MCF 10A (cell line): ENCODE measurements at regions not wholly inside any gene's neighbourhood (a gene's known extent, or its start where the extent isn't known, plus 50 kb on each side); places are given as distances from the start of the nearest gene placed in this dataset.

Experiments used
- BruUV-seq: library from RNA; stranded (reverse); fragments of 400-500 nt; replicated peaks from 2 replicates; lab custom pipeline; 2021; lab: Mats Ljungman, UMichigan
- CTCF ChIA-PET: fragments of 300-600 bp; sonication (Branson Sonifier 250); formaldehyde crosslinking; extraction: SDS; loops from one replicate; lab custom pipeline; 2021; ENCODE audit warnings: antibody characterized with exemption, inconsistent platforms; lab: Yijun Ruan, JAX
- POLR2A ChIA-PET: fragments of 300-600, 350-650 bp; sonication (Branson Sonifier 250); formaldehyde crosslinking; extraction: SDS; loops from one replicate; lab custom pipeline; 2020; ENCODE audit warnings: antibody characterized with exemption, inconsistent platforms; lab: Yijun Ruan, JAX
- DNase-seq: peaks from one replicate; pipeline ENCODE4 v3.0.0-alpha.2; 2018; ENCODE audit not compliant: unreplicated experiment
- H3K27ac Mint-ChIP-seq: one replicate; pipeline ENCODE4 v1.8.0; 2022; ENCODE audit warnings: mild to moderate bottlenecking, low read depth, mixed read lengths; ENCODE audit not compliant: unreplicated experiment
- H3K27me3 Mint-ChIP-seq: one replicate; pipeline ENCODE4 v1.8.0; 2022; ENCODE audit warnings: mixed read lengths; ENCODE audit not compliant: insufficient read depth, unreplicated experiment
- H3K36me3 Mint-ChIP-seq: one replicate; pipeline ENCODE4 v1.8.0; 2022; ENCODE audit warnings: mild to moderate bottlenecking, moderate library complexity, mixed read lengths; ENCODE audit not compliant: insufficient read depth, unreplicated experiment
- H3K4me1 Mint-ChIP-seq: one replicate; pipeline ENCODE4 v1.8.0; 2022; ENCODE audit warnings: mixed read lengths; ENCODE audit not compliant: insufficient read depth, unreplicated experiment
- H3K4me3 Mint-ChIP-seq: one replicate; pipeline ENCODE4 v1.8.0; 2022; ENCODE audit warnings: mild to moderate bottlenecking, moderate library complexity, mixed read lengths; ENCODE audit not compliant: unreplicated experiment
- H3K9me3 Mint-ChIP-seq: one replicate; pipeline ENCODE4 v1.8.0; 2022; ENCODE audit warnings: mixed read lengths; ENCODE audit not compliant: unreplicated experiment
- CTCF ChIP-seq: fragments of 200-600 bp; IDR thresholded peaks from one replicate; pipeline ENCODE4 v1.8.0; 2022; ENCODE audit warnings: antibody characterized with exemption, mild to moderate bottlenecking; ENCODE audit not compliant: unreplicated experiment
- intact Hi-C: fragments of 100-400 bp; cut with micrococcal nuclease; formaldehyde crosslinking; loops from 2 replicates; pipeline ENCODE4 v1.14.1; 2022

DNA sequence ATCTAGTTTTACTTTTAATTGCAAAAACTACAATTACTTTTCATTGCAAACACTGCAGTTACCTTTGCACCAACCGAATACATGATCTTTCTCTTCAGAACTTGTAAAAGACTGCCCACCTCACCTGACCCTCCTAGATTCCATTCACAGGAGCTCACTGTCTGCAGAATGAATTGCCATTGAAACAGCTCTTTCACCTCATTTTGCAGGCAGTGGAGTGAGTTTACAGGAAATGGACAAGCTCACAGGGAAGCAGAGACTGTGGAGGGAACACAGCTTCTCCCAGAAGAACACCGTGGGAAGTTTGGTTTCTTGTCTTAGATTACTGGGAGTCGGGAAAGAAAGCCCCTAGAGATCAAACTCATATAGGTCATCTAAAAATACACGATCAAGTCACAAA is 439.7 kb upstream of the RBFOX1 start:
- intact Hi-C loops, result no loop called here
- ChIA-PET POLR2A (no interaction called here), CTCF (interaction anchor here (0.6 kb wide), 1 partner anchor 867 kb away, joined by 3 read pairs; no protein-coding TSS in a partner anchor)
- no peak overlapping the region for H3K4me3 Mint-ChIP-seq
- H3K36me3 Mint-ChIP-seq, result no peaks in the 10 kb centered on the region
- BruUV-seq, result no TSS peak
- H3K27ac Mint-ChIP-seq, result no peak overlapping the region
- DNase-seq, result no peak
- peaks cover 49% of the 10 kb centered on the region for H3K9me3 Mint-ChIP-seq
- no peak for TF ChIP-seq CTCF
- no peaks in the 10 kb centered on the region for H3K27me3 Mint-ChIP-seq
- H3K4me1 Mint-ChIP-seq, result no peaks in the 10 kb centered on the region

DNA sequence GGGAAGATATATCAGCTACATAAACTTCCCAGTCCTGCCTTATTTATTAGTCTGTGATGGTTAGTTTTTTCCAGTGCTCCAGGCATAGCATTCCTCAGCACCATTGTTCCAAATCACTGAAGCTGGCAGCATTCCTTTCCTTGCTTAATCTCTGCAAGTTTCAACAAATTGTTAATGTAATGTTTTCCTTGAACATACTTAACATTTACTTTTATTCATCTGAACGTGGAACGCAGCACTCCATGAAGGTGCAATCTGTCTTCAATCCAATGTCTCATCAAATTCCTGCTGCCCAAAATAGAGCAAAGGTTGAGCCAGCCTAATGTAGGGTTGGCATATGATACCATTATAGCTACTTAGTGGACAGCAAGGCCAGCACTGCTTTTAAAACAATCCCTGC is 441.1 kb upstream of the RBFOX1 start:
- no TSS peak for BruUV-seq
- CTCF ChIA-PET, result no interaction called here
- peaks cover 51% of the 10 kb centered on the region for H3K9me3 Mint-ChIP-seq
- no peaks in the 10 kb centered on the region for H3K27me3 Mint-ChIP-seq
- intact Hi-C loops, result no loop called here
- DNase-seq, result no peak
- no peaks in the 10 kb centered on the region for H3K4me1 Mint-ChIP-seq
- POLR2A ChIA-PET, result no interaction called here
- H3K36me3 Mint-ChIP-seq, result no peaks in the 10 kb centered on the region
- H3K4me3 Mint-ChIP-seq, result no peak overlapping the region
- no peak for TF ChIP-seq CTCF
- no peak overlapping the region for H3K27ac Mint-ChIP-seq

- no peaks in the 10 kb centered on the region for H3K4me1 Mint-ChIP-seq
- no TSS peak for BruUV-seq
- no peaks in the 10 kb centered on the region for H3K36me3 Mint-ChIP-seq
- POLR2A ChIA-PET, result no interaction called here
- no peak for DNase-seq
- no peak for TF ChIP-seq CTCF
- H3K27me3 Mint-ChIP-seq, result no peaks in the 10 kb centered on the region
- H3K9me3 Mint-ChIP-seq, result peaks cover 42% of the 10 kb centered on the region
- CTCF ChIA-PET, result no interaction called here
- H3K4me3 Mint-ChIP-seq, result no peak overlapping the region
- intact Hi-C loops, result no loop called here
- no peak overlapping the region for H3K27ac Mint-ChIP-seq
These were observed 444.1 kb upstream of the RBFOX1 start for GRCh38 chr16:6888531-6888930.

DNA sequence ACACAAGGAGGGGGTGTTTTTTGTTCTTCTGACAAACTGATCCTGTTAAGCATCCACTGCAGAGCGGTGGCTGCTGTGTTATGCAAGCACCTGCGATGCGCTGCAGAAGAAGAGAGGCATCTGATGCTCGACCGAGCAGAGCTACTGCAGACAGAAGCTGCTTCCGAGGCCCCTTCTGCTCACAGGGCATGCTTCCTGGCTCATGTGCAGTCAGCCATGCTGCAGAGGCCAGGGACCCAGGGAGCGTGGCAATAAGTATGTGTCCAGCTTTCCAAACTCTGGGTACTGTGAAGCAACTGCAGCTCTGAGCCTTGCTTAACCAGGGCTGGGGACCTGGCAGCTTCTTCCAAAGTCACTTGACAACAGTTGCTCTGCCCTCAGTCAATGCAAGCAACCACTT is 448.6 kb upstream of the RBFOX1 start:
- no peak for TF ChIP-seq CTCF
- H3K36me3 Mint-ChIP-seq, result no peaks in the 10 kb centered on the region
- ChIA-PET CTCF (no interaction called here), POLR2A (no interaction called here)
- H3K4me1 Mint-ChIP-seq, result no peaks in the 10 kb centered on the region
- BruUV-seq, result no TSS peak
- H3K27me3 Mint-ChIP-seq, result no peaks in the 10 kb centered on the region
- intact Hi-C loops, result no loop called here
- peaks cover 34% of the 10 kb centered on the region for H3K9me3 Mint-ChIP-seq
- H3K27ac Mint-ChIP-seq, result no peak overlapping the region
- H3K4me3 Mint-ChIP-seq, result no peak overlapping the region
- DNase-seq, result no peak
